PFSK-1 (cell line): ENCODE measurements at regions not wholly inside any gene's neighbourhood (a gene's known extent, or its start where the extent isn't known, plus 50 kb on each side); places are given as distances from the start of the nearest gene placed in this dataset.

Source experiments
- POLR2AphosphoS5 ChIP-seq: IDR thresholded peaks from 2 replicates; pipeline ENCODE4 v1.6.1; 2012; ENCODE audit warnings: low read depth, mild to moderate bottlenecking, control low read depth, low read length, moderate library complexity
- REST ChIP-seq, 2 experiments: IDR thresholded peaks; 2 replicates each; pipeline versions ENCODE4 v1.6.1 to v1.8.0; 2011 to 2012; ENCODE audit warnings: low read depth in 2 of 2, low read length in 2 of 2, control low read depth in 1 of 2, inconsistent platforms in 1 of 2, mild to moderate bottlenecking in 1 of 2, moderate library complexity in 1 of 2; ENCODE audit not compliant: insufficient read depth in 1 of 2
- TAF1 ChIP-seq: IDR thresholded peaks from 2 replicates; pipeline ENCODE4 v1.6.1; 2012; ENCODE audit warnings: low read length, control low read depth, borderline replicate concordance; ENCODE audit not compliant: insufficient read depth

DNA sequence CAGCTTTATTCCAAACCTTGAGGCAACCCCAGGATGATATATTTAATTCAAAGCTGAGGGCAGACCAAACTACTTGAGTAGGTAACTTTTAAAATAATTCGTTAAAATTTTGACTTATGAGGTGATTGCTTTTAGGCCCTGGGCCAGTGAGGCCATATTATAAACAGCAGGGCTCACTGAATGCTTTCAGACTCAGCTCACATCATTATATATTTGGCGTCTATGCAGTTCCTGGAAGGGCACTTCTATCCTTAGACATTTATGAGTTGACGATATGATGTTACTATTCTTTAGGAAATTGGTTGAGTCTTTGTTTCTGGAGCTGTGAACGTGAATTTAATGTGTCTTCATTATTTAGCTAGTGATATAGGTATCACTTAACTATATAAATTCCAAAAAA is 400.1 kb downstream of the PDHA2 start:
- TF ChIP-seq POLR2AphosphoS5 (no peak), REST (IDR thresholded peaks at IDR 0.05; ENCODE audit: insufficient read depth in 1 of 2, low read depth in 2 of 2, low read length in 2 of 2) (no peak), TAF1 (no peak)
